Adipocyte (in vitro differentiated cells): ENCODE measurements at regions not wholly inside any gene's neighbourhood (a gene's known extent, or its start where the extent isn't known, plus 50 kb on each side); places are given as distances from the start of the nearest gene placed in this dataset.

Source experiments
- DNase-seq: peaks from one replicate; pipeline ENCODE4 v3.0.0-alpha.2; 2015; ENCODE audit warnings: low read depth
- H3K27me3 ChIP-seq: replicated peaks from 2 replicates; pipeline ENCODE4 v1.7.0; 2013; ENCODE audit warnings: mild to moderate bottlenecking, low read length, moderate library complexity; ENCODE audit not compliant: control insufficient read depth, insufficient read depth
- H3K36me3 ChIP-seq: 2 replicates; pipeline ENCODE4 v1.7.0; 2013; ENCODE audit warnings: low read length, mild to moderate bottlenecking, moderate library complexity; ENCODE audit not compliant: control insufficient read depth, insufficient read depth, severe bottlenecking
- H3K4me1 ChIP-seq: 2 replicates; pipeline ENCODE4 v1.7.0; 2013; ENCODE audit warnings: mild to moderate bottlenecking, low read length, moderate library complexity; ENCODE audit not compliant: control insufficient read depth, insufficient read depth
- H3K4me3 ChIP-seq: 2 replicates; pipeline ENCODE4 v1.7.0; 2013; ENCODE audit warnings: mild to moderate bottlenecking, low read length, moderate library complexity
- H3K9ac ChIP-seq: 2 replicates; pipeline ENCODE4 v1.7.0; 2013; ENCODE audit warnings: mild to moderate bottlenecking, low read length, moderate library complexity
- H3K9me3 ChIP-seq: 2 replicates; pipeline ENCODE4 v1.7.0; 2013; ENCODE audit warnings: mild to moderate bottlenecking, low read length, moderate library complexity; ENCODE audit not compliant: control insufficient read depth

DNA sequence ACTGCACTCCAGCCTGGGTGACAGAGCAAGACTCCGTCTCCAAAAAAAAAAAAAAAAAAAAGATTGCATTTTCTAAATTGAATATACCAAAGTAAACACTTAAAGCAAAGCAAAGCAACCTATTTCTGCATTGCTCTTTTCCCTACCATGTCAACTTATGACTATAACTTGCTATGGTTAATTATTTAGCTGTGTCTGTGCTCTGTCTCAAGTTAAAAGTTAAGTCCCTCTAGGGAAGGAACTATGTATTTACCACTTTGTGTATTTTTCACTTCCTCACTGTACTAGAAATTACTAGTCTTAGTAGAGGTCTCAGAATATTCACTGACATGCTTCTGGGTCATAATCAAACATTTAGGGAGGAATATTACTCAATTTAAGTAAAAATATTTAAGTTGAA, 711.7 kb upstream of the SOX9 start:
- no peaks in the 10 kb centered on the region for H3K9me3 ChIP-seq
- H3K4me1 ChIP-seq = peaks cover 16% of the 10 kb centered on the region
- DNase-seq = no peak
- no peak overlapping the region for H3K9ac ChIP-seq
- H3K4me3 ChIP-seq = no peak overlapping the region
- H3K27me3 ChIP-seq = no peaks in the 10 kb centered on the region
- no peaks in the 10 kb centered on the region for H3K36me3 ChIP-seq

- H3K27me3 ChIP-seq = no peaks in the 10 kb centered on the region
- peak; percentile 76 for DNase-seq
- peaks cover 16% of the 10 kb centered on the region for H3K4me1 ChIP-seq
- no peak overlapping the region for H3K4me3 ChIP-seq
- H3K36me3 ChIP-seq = no peaks in the 10 kb centered on the region
- H3K9ac ChIP-seq = no peak overlapping the region
- no peaks in the 10 kb centered on the region for H3K9me3 ChIP-seq
Observed at GRCh38 chr17:71409712-71410111, 711.1 kb upstream of the SOX9 start.

DNA sequence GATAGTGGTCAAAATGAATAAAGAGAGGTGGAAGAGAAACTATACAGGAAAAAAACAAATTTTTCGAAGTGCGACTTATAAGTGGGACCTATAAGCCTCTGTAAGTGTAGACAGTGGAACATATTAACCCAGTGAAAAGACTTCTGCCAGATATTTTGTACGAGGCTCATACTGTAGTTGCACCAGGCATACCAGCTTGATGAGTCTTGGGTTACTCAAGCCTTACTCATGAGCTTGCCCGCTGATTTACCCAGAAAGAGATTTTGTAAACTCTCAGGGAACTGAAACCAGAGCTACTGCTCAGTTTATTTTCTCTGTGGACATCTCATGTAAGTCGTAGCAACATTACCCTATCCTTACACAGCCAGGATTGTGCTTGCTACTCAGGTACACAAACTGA, 708.0 kb upstream of the SOX9 start:
- Histone ChIP-seq H3K4me1 (peaks cover 16% of the 10 kb centered on the region), H3K9me3 (no peaks in the 10 kb centered on the region), H3K9ac (peak overlapping the region; percentile 46), H3K4me3 (no peak overlapping the region), H3K27me3 (no peaks in the 10 kb centered on the region), H3K36me3 (no peaks in the 10 kb centered on the region)
- peak; percentile 97 for DNase-seq

- Histone ChIP-seq H3K36me3 (no peaks in the 10 kb centered on the region), H3K9ac (no peak overlapping the region), H3K4me1 (peaks cover 16% of the 10 kb centered on the region), H3K27me3 (no peaks in the 10 kb centered on the region), H3K4me3 (no peak overlapping the region), H3K9me3 (no peaks in the 10 kb centered on the region)
- no peak for DNase-seq
Observed at GRCh38 chr17:71413935-71414334, 706.9 kb upstream of the SOX9 start.

GRCh38 chr17:71417142-71417541, 703.7 kb upstream of the SOX9 start:
- DNase-seq = peak; percentile 47
- Histone ChIP-seq H3K9me3 (no peaks in the 10 kb centered on the region), H3K4me3 (no peak overlapping the region), H3K36me3 (no peaks in the 10 kb centered on the region), H3K4me1 (peaks cover 16% of the 10 kb centered on the region), H3K9ac (no peak overlapping the region), H3K27me3 (no peaks in the 10 kb centered on the region)

DNA sequence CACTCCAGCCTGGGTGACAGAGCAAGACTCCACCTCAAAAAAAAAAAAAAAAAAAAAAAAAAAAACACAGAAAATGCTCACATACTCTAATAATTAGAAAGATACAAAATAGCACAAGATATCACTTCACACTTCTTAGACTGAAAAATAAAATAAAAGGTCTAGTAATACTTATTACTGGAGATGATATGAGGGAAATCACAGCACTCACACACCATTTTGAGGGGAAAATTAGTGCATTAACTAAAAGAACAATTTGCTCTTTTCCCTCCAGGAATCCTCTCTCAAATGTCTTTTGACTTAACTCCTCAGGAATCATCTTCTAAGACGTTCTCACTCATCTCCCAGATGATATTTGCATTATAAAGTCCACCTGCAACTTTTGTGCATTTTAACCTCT, 697.9 kb upstream of the SOX9 start:
- H3K9ac ChIP-seq = no peak overlapping the region
- no peak overlapping the region for H3K4me3 ChIP-seq
- peaks cover 2% of the 10 kb centered on the region for H3K4me1 ChIP-seq
- H3K36me3 ChIP-seq = no peaks in the 10 kb centered on the region
- DNase-seq = no peak
- no peaks in the 10 kb centered on the region for H3K9me3 ChIP-seq
- H3K27me3 ChIP-seq = no peaks in the 10 kb centered on the region

DNA sequence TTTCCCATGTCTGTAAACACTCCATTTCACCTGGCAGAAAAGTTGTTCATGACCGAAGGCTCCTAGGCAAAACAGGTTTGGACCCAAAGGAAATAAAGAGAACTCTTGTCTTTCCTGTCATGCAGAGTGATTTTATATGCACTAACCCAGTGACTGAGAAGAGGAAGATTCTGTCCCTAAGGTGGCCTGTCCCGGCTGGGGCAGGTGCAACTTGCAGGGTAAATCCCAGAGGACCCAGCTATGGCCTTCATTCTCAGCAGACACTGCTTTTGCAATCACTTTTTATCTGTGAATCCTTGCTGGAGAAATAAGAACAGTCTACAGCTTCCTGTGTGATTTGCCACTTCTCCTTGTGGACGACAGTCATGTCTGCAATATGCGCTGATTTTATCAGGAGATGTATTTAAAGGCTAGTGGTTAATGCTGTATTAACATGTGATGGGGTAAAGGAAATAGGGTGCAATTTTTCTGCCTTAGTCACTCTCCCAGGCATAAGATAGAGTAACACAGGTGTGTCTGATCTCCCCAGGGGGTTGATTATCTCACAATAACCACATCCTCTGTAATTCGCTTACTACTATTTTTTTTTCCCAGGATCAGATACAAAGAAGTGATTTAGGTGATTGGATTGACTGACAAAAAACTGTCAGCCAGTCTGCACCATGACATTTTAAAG, 696.8 kb upstream of the SOX9 start:
- no peaks in the 10 kb centered on the region for H3K27me3 ChIP-seq
- DNase-seq = no peak
- H3K9ac ChIP-seq = no peak overlapping the region
- H3K9me3 ChIP-seq = peaks cover 3% of the 10 kb centered on the region
- no peaks in the 10 kb centered on the region for H3K36me3 ChIP-seq
- peaks cover 2% of the 10 kb centered on the region for H3K4me1 ChIP-seq
- H3K4me3 ChIP-seq = no peak overlapping the region

DNA sequence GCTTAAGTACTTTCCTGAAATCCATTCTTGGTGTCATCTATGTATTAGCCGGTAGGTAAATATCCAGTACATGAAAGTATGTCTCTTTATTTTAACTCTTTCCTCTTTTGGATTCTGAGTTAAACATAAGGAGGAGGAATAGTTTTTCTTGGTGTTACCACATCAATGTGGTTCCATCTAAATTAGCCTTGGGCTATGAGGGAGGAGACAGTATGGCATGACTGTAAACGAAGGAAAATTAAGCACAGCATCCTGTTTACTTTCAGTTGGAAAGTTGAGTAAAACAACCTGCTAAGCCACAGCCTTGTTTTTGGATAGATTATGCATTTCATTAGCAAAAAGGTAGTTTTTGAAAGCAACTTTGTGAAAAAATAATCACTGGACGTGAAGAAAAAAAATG, 693.0 kb upstream of the SOX9 start:
- H3K9ac ChIP-seq = no peak overlapping the region
- no peaks in the 10 kb centered on the region for H3K27me3 ChIP-seq
- H3K4me3 ChIP-seq = no peak overlapping the region
- peak; percentile 29 for DNase-seq
- H3K9me3 ChIP-seq = peaks cover 5% of the 10 kb centered on the region
- H3K4me1 ChIP-seq = peaks cover 10% of the 10 kb centered on the region
- no peaks in the 10 kb centered on the region for H3K36me3 ChIP-seq

GRCh38 chr17:71428897-71429296, 691.9 kb upstream of the SOX9 start:
- no peaks in the 10 kb centered on the region for H3K36me3 ChIP-seq
- no peak for DNase-seq
- no peak overlapping the region for H3K4me3 ChIP-seq
- no peaks in the 10 kb centered on the region for H3K27me3 ChIP-seq
- peaks cover 5% of the 10 kb centered on the region for H3K9me3 ChIP-seq
- H3K9ac ChIP-seq = no peak overlapping the region
- H3K4me1 ChIP-seq = peaks cover 10% of the 10 kb centered on the region

DNA sequence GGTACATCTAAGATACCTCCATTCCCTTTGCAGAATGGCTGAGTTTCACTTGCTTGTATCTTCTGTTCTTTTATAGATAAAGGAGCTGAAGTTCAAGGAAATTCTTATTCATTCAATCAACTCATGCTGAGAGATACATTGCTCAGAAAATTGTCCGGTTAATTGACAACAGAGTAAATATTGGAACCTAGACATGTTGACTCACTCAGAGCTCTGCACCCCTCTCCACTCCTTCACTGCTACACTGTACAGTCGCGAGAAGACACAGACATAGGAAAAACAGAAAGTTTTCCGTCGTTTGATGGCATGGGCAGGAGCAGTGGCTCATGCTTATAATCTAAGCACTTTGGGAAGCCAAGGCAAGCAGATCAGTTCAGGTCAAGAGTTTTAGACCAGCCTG, 690.5 kb upstream of the SOX9 start:
- Histone ChIP-seq H3K4me1 (peaks cover 9% of the 10 kb centered on the region), H3K9ac (no peak overlapping the region), H3K36me3 (no peaks in the 10 kb centered on the region), H3K4me3 (no peak overlapping the region), H3K9me3 (peaks cover 5% of the 10 kb centered on the region), H3K27me3 (no peaks in the 10 kb centered on the region)
- no peak for DNase-seq

- Histone ChIP-seq H3K4me1 (peaks cover 10% of the 10 kb centered on the region), H3K27me3 (no peaks in the 10 kb centered on the region), H3K9ac (no peak overlapping the region), H3K4me3 (no peak overlapping the region), H3K36me3 (no peaks in the 10 kb centered on the region), H3K9me3 (peaks cover 5% of the 10 kb centered on the region)
- no peak for DNase-seq
Observed at GRCh38 chr17:71431146-71431545, 689.7 kb upstream of the SOX9 start.
